Progenitor cell of endocrine pancreas (in vitro differentiated cells): ENCODE measurements at regions not wholly inside any gene's neighbourhood (a gene's known extent, or its start where the extent isn't known, plus 50 kb on each side); places are given as distances from the start of the nearest gene placed in this dataset.

Experiments
- DNase-seq: peaks from one replicate; pipeline ENCODE4 v3.0.0; 2021; ENCODE audit warnings: low spot score; ENCODE audit not compliant: unreplicated experiment
- H3K27ac Mint-ChIP-seq: 2 replicates; pipeline ENCODE4 v1.8.0; 2021; ENCODE audit warnings: mild to moderate bottlenecking, moderate library complexity, mixed read lengths
- H3K27me3 Mint-ChIP-seq: 2 replicates; pipeline ENCODE4 v1.8.0; 2021; ENCODE audit warnings: mixed read lengths
- H3K36me3 Mint-ChIP-seq: 2 replicates; pipeline ENCODE4 v1.8.0; 2022; ENCODE audit warnings: mixed read lengths; ENCODE audit not compliant: insufficient read depth
- H3K4me1 Mint-ChIP-seq: 2 replicates; pipeline ENCODE4 v1.8.0; 2021; ENCODE audit warnings: low read depth, mixed read lengths
- H3K4me3 Mint-ChIP-seq: 2 replicates; pipeline ENCODE4 v1.8.0; 2021; ENCODE audit warnings: low read depth, mild to moderate bottlenecking, moderate library complexity, mixed read lengths
- H3K9me3 Mint-ChIP-seq: 2 replicates; pipeline ENCODE4 v1.8.0; 2021; ENCODE audit warnings: low read depth, mixed read lengths
- TF ChIP-seq, protein P1 (sequence below): fragments of 200-600 bp; sonication (generic); IDR thresholded peaks from one replicate; pipeline ENCODE4 v1.5.0; 2021; ENCODE audit warnings: antibody characterized with exemption, mild to moderate bottlenecking; ENCODE audit not compliant: unreplicated experiment

- Mint-ChIP-seq H3K9me3 (no peaks in the 10 kb centered on the region), H3K36me3 (no peaks in the 10 kb centered on the region), H3K4me3 (no peak overlapping the region), H3K4me1 (peaks cover 7% of the 10 kb centered on the region), H3K27me3 (no peaks in the 10 kb centered on the region), H3K27ac (no peak overlapping the region)
- DNase-seq, result no peak
- TF ChIP-seq, protein P1, sequence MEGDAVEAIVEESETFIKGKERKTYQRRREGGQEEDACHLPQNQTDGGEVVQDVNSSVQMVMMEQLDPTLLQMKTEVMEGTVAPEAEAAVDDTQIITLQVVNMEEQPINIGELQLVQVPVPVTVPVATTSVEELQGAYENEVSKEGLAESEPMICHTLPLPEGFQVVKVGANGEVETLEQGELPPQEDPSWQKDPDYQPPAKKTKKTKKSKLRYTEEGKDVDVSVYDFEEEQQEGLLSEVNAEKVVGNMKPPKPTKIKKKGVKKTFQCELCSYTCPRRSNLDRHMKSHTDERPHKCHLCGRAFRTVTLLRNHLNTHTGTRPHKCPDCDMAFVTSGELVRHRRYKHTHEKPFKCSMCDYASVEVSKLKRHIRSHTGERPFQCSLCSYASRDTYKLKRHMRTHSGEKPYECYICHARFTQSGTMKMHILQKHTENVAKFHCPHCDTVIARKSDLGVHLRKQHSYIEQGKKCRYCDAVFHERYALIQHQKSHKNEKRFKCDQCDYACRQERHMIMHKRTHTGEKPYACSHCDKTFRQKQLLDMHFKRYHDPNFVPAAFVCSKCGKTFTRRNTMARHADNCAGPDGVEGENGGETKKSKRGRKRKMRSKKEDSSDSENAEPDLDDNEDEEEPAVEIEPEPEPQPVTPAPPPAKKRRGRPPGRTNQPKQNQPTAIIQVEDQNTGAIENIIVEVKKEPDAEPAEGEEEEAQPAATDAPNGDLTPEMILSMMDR, result no peak
These were observed 309.3 kb upstream of the E2F7 start for GRCh38 chr12:77374673-77375072.

DNA sequence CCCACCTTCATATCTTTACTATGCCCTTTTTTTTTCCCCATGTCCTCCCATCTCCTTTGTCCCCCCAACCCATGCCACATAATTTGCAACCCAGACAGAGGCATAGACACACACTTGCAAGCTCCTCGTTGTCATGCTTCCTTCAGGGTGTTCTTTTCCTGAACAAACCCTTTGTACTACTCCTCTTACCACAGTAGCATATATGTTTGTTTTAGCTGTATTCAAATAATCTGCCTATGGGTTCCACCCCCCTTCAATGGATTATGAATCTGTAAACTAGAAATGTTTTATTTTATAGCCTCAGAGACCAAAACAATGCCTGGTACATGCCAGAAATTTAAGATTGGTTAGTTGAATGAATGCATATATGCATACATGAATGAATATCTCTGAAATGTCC is 307.1 kb upstream of the E2F7 start:
- H3K36me3 Mint-ChIP-seq, result no peaks in the 10 kb centered on the region
- TF ChIP-seq, protein P1, result no peak
- no peaks in the 10 kb centered on the region for H3K27me3 Mint-ChIP-seq
- no peaks in the 10 kb centered on the region for H3K9me3 Mint-ChIP-seq
- H3K4me1 Mint-ChIP-seq, result peaks cover 7% of the 10 kb centered on the region
- H3K27ac Mint-ChIP-seq, result no peak overlapping the region
- no peak for DNase-seq
- no peak overlapping the region for H3K4me3 Mint-ChIP-seq

- Mint-ChIP-seq H3K4me3 (no peak overlapping the region), H3K4me1 (peaks cover 7% of the 10 kb centered on the region), H3K9me3 (no peaks in the 10 kb centered on the region), H3K27me3 (no peaks in the 10 kb centered on the region), H3K27ac (no peak overlapping the region), H3K36me3 (no peaks in the 10 kb centered on the region)
- TF ChIP-seq, protein P1, result no peak
- no peak for DNase-seq
These were observed 306.7 kb upstream of the E2F7 start for GRCh38 chr12:77372026-77372425.

DNA sequence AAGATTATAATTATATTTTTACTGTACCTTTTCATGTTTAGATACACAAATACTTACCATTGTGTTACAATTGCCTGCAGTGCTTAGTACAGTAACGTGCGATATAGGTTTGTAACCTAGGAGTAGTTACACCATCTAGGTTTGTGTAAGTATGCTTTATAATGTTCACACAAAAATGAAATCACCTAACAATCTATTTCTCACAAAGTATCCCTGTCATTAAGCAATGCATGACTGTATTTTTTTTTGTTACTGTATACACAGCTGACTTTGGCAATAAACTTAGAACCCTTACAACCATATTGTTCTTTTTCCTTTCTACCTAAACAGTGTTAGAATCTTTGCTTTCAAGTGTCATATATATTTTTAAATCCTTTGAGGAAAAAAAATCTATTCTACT is 303.0 kb upstream of the E2F7 start:
- Mint-ChIP-seq H3K27me3 (no peaks in the 10 kb centered on the region), H3K4me3 (no peak overlapping the region), H3K36me3 (no peaks in the 10 kb centered on the region), H3K9me3 (no peaks in the 10 kb centered on the region), H3K4me1 (peaks cover 11% of the 10 kb centered on the region), H3K27ac (no peak overlapping the region)
- TF ChIP-seq, protein P1, result no peak
- no peak for DNase-seq

DNA sequence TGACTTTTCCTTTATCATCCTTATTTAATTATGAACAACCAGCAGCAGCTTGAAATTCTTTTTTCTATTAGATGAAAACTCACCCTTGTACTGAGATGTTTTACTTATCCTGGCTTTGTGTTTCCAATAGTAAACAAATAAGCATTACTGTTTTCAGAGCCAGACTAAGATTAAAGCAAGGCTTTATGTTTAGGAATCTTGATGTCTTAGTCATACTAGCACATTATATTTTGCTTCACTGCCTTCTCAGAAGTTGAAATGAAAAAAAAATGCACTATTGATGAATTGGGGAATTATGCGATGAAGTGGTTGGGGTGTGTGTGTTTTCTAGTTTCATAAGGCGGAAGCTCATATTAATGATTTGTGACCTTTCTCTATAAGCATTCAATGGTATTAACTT is 301.2 kb upstream of the E2F7 start:
- TF ChIP-seq, protein P1, result no peak
- H3K4me1 Mint-ChIP-seq, result peaks cover 19% of the 10 kb centered on the region
- no peaks in the 10 kb centered on the region for H3K27me3 Mint-ChIP-seq
- no peak for DNase-seq
- no peak overlapping the region for H3K27ac Mint-ChIP-seq
- no peak overlapping the region for H3K4me3 Mint-ChIP-seq
- H3K9me3 Mint-ChIP-seq, result no peaks in the 10 kb centered on the region
- H3K36me3 Mint-ChIP-seq, result no peaks in the 10 kb centered on the region
